Posterior vena cava (tissue), 2 donors: ENCODE measurements at regions not wholly inside any gene's neighbourhood (a gene's known extent, or its start where the extent isn't known, plus 50 kb on each side); places are given as distances from the start of the nearest gene placed in this dataset.

Experiments used
- DNase-seq: peaks from one replicate; pipeline ENCODE4 v3.0.0-alpha.2; 2020; ENCODE audit warnings: low spot score
- intact Hi-C, 2 donors: fragments of 100-400 bp; cut with DNase I; formaldehyde crosslinking; loops; one replicate each; pipeline versions ENCODE4 v1.14.1 to v1.14.2; 2022 to 2023
- donor health status: DM: yes; HTN: yes; CAD: no.
- donor health status: DM: yes; HTN: yes; CAD: no.

DNA sequence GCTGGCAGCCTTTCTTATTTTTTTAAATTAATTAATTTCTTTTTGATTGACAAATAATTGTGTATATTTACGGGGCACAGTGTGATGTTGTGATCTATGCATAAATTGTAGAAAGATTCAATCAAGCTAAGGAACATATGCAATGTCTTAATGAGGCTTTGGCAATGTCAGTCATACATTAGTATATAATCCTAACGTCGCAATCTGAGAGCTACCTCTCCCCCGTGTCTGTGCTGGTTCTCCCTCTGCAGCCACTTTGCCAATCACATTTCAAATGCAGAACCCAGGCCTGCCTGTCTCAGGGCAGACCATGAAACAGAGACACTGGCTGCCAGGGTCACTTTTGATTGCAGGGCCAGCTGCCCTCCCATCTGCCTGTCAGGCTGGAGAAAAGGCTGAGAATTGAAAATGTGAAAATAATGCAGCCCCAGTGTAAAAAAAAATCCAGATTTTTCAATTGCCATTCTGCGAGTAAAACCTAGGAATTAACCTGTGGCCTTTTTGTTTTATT, 56.3 kb downstream of the SLC24A2 start:
- intact Hi-C loops = no loop called here
- no peak for DNase-seq

DNA sequence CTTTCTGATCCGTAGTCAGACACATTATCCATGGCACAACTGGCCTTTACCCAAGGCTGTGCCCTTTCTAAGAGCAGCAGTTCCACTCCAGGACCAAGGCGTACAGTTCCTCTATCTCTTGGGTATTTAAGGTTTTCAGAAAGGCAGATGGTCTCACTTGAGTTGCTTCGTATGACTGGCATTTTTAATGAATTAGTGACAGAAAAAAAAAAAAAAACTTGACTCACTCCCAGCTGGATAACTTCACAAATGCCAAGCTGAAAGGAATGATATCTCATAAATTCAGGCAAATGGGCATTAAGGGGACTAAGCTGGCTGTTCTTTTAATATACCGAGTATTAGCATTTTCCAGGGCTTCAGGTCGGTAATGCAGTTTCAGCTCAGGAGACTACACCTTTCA, 60.7 kb downstream of the SLC24A2 start:
- intact Hi-C loops = no loop called here
- no peak for DNase-seq

DNA sequence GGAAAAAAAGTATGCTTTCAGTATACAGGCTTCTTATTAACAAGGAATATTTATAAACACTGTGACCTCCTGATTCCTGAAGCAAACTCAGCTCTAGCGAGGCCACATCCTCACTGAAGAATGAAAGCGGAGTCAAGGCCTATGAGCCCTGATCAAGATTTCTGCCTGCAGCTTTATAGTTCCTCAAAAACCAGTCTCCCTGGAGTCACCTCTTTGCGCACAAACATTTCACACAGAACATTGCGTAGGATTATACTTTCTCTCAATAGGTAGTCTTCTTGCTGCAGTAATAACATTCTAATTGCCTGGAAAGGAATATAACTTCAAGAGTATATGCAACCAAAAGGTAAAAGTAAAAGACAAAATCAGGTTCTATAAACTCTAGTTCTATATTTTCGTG, 62.9 kb downstream of the SLC24A2 start:
- no peak for DNase-seq
- intact Hi-C loops = no loop called here

- DNase-seq = no peak
- intact Hi-C loops = no loop called here
These were observed 68.5 kb downstream of the SLC24A2 start for GRCh38 chr9:19720377-19720776.

- no peak for DNase-seq
- intact Hi-C loops = no loop called here
These were observed 85.1 kb downstream of the SLC24A2 start for GRCh38 chr9:19703702-19704101.

DNA sequence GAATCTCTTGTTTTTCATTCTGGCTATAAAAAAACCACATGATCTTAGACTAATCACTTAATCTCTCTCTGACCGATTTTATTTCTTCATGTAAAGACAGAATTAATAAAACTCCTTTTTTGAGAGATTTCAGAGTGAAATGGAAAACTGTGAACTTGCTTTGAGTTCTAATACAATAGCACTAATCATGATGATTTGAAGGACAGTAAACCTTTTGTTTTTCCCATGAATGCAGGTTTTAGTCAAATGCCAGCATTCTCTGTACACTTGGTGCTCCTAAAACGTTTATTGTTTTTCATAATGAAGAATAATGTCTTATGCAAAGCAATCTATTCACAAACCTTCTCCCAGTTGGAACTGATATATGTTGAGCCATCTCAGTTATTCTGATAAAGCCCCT, 86.8 kb downstream of the SLC24A2 start:
- DNase-seq = no peak
- intact Hi-C loops = no loop called here

- intact Hi-C loops = no loop called here
- no peak for DNase-seq
These were observed 87.6 kb downstream of the SLC24A2 start for GRCh38 chr9:19701274-19701673.

GRCh38 chr9:19700699-19701098, 88.1 kb downstream of the SLC24A2 start:
- intact Hi-C loops = no loop called here
- DNase-seq = no peak

DNA sequence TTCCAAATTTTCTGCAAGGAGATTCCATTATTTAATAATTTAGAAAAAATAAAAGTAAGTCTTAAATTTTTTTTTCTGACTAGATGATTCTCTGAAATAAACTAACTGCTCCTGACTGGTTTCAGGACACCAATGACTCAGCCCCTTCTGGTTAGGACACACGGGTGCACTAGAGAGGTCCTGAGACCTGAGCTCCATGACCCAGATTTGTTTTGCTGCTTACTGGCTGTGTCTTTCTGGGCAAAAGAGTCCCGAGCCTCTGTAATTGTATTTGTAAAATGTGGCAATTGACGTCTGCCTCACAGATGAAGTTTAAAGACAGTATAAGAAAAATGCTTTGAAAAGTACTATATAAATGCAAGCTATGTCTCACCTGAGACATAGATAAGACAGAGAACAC, 89.1 kb downstream of the SLC24A2 start:
- DNase-seq = no peak
- intact Hi-C loops = no loop called here

DNA sequence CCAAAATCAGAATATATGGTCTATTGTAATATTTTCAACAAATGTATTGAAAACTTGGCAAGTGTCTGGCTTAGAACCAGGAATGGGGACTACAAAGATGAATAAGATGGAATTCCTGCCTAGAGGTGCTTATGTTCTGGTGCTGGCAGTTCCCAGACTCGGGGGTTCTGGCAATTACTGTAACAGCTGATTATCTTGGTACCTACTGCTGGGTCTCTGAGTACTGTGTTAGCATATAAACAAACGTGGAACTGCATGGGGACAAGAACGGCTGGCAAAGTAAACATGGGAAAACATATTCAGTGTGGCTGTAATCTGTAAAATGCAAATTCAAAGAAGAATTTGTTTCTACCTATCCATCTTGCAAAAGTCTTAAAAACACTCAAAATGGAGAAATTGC, 89.9 kb downstream of the SLC24A2 start:
- DNase-seq = no peak
- intact Hi-C loops = no loop called here

- intact Hi-C loops = no loop called here
- no peak for DNase-seq
These were observed 94.2 kb downstream of the SLC24A2 start for GRCh38 chr9:19694601-19695000.

- intact Hi-C loops = no loop called here
- no peak for DNase-seq
These were observed 98.7 kb downstream of the SLC24A2 start for GRCh38 chr9:19690128-19690527.

GRCh38 chr9:19689328-19690101, 99.3 kb downstream of the SLC24A2 start:
- intact Hi-C loops = no loop called here
- DNase-seq = no peak

DNA sequence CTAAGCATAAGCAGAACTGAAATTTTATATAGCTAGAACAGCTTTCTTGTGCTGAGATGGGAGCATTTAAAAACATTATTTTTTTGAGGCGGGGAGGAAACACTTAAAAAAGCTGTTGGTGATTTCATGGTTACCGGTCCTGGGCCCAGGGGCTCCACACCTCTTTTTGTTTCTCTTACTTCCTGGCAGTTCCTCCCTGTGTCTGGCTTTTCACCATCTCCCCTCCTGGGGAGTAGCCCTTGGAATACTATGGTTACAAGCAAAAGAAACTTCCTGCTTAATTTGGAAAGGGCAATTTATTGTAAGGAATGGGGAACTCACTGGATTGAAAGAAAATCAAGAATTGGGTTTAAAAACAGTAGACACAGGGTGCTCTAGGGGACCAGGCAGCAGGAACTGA, 105.1 kb downstream of the SLC24A2 start:
- intact Hi-C loops = no loop called here

GRCh38 chr9:19682397-19682796, 106.4 kb downstream of the SLC24A2 start:
- no peak for DNase-seq
- intact Hi-C loops = no loop called here

More for the DNA sequence above, 105.1 kb downstream of the SLC24A2 start:
- no peak for DNase-seq

DNA sequence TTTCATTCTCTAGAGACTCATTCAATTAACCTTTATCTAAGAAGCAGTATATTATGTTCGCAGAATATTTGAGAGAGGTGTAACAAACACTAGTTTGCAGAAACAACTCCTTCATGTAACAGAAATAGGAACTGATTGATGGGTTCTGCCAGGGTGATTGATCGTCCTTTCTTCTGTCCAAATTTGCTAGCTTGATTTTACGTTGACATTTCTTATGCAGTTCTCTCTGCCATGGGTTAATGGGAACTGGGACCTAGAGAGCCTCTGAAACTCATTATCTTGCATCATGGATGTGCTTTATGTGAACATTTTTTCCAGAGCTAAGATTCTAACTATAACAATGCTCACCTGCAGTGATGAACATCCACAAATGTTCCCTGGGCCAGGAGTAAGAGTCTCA, 107.0 kb downstream of the SLC24A2 start:
- DNase-seq = no peak
- intact Hi-C loops = no loop called here

DNA sequence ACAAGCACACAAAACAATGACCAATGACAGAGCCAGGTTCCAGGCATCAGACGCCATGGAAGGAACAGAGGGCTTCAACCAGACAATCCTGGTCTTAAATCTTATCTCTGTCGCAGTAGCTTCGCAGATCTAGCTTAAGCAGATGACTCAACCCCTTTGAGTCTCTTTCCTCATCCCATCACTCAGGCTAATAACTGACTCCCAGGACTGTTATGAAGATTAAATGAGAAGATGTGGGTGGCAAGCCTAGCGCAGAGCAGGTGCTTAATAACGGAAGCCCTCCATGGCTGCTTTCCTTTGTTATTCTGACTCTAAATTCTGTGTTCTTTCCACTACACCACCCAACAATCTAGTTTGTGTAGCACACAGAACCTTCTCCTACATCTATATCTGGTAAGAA, 110.9 kb downstream of the SLC24A2 start:
- intact Hi-C loops = no loop called here

GRCh38 chr9:19675492-19675891, 113.3 kb downstream of the SLC24A2 start:
- intact Hi-C loops = no loop called here
- no peak for DNase-seq

More for the DNA sequence above, 110.9 kb downstream of the SLC24A2 start:
- DNase-seq = no peak

GRCh38 chr9:19666575-19666974, 122.3 kb downstream of the SLC24A2 start:
- intact Hi-C loops = loop anchor here in 1 of 2 donors (5.0 kb wide), 2 partner anchors 1161 to 1309 kb away; no protein-coding TSS in a partner anchor
- no peak for DNase-seq

- DNase-seq = no peak
- intact Hi-C loops = loop anchor here in 1 of 2 donors (5.0 kb wide), 2 partner anchors 1162 to 1308 kb away; no protein-coding TSS in a partner anchor
These were observed 123.5 kb downstream of the SLC24A2 start for GRCh38 chr9:19665146-19665863.

DNA sequence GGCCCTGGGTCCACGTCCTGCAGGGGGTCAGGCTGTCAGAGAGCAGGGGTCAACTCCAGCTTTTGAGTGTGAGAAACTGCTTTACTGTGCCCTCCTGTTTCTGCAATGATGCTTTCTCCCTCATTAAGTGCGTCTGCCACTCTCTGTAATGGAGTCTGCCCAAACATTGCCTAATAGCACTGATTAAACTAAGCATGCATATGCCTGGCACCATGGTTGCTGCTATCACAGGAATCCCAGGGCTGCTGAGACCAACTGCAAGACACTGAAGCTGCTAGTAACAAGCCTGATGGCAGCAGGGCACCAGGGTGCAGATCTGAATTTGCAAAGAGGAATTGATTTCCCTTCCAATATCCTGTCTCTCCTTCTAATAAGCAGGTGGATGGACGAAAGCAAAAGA, 125.3 kb downstream of the SLC24A2 start:
- intact Hi-C loops = no loop called here
- DNase-seq = no peak
